Fibroblast of the aortic adventitia (primary cell): ENCODE measurements at regions not wholly inside any gene's neighbourhood (a gene's known extent, or its start where the extent isn't known, plus 50 kb on each side); places are given as distances from the start of the nearest gene placed in this dataset.

Experiments used
- DNase-seq: peaks from one replicate; pipeline ENCODE4 v3.0.0-alpha.2; 2010; ENCODE audit warnings: low read depth
- H3K4me3 ChIP-seq: 2 replicates; pipeline ENCODE4 v1.5.1; 2011; ENCODE audit warnings: low read depth, mild to moderate bottlenecking, control low read depth, low read length, moderate library complexity
- CTCF ChIP-seq: IDR thresholded peaks from 2 replicates; pipeline ENCODE4 v1.5.1; 2011; ENCODE audit warnings: mild to moderate bottlenecking, low read length, control low read depth, inconsistent platforms; ENCODE audit not compliant: insufficient read depth

- no peak overlapping the region for H3K4me3 ChIP-seq
- no peak for DNase-seq
- no peak for TF ChIP-seq CTCF
Measured at GRCh38 chr6:55009131-55009530, 162.6 kb downstream of the FAM83B start.

GRCh38 chr6:55011034-55011433 lies 163.3 kb upstream of the HCRTR2 start:
- no peak for TF ChIP-seq CTCF

GRCh38 chr6:55012454-55012853 lies 161.9 kb upstream of the HCRTR2 start:
- no peak for DNase-seq
- no peak for TF ChIP-seq CTCF
- H3K4me3 ChIP-seq = no peak overlapping the region

More at GRCh38 chr6:55011034-55011433, 163.3 kb upstream of the HCRTR2 start:
- no peak overlapping the region for H3K4me3 ChIP-seq
- no peak for DNase-seq

GRCh38 chr6:55014321-55015088 lies 159.8 kb upstream of the HCRTR2 start:
- H3K4me3 ChIP-seq = no peak overlapping the region
- no peak for TF ChIP-seq CTCF
- no peak for DNase-seq

GRCh38 chr6:55016261-55016660 lies 158.1 kb upstream of the HCRTR2 start:
- no peak overlapping the region for H3K4me3 ChIP-seq
- TF ChIP-seq CTCF = no peak
- no peak for DNase-seq

GRCh38 chr6:55017555-55018300 lies 156.6 kb upstream of the HCRTR2 start:
- no peak for TF ChIP-seq CTCF
- no peak for DNase-seq
- H3K4me3 ChIP-seq = no peak overlapping the region
